Hematopoietic multipotent progenitor cell treated with erythropoietin and hydrocortisone succinate and interleukin-3 and kit ligand, for 6 days (in vitro differentiated cells): ENCODE measurements at regions not wholly inside any gene's neighbourhood (a gene's known extent, or its start where the extent isn't known, plus 50 kb on each side); places are given as distances from the start of the nearest gene placed in this dataset.
A peak's percentile ranks its signal among the peaks of the same experiment; 100 is the strongest.
"Not testable (repeated sequence)": the region's sequence is repeated elsewhere in the genome, so short reads cannot be mapped to it uniquely, and the experiment has no call there.

ENCODE experiments used
- DNase-seq: peaks from one replicate; pipeline ENCODE4 v3.0.0-alpha.2; 2015

- DNase-seq: peak; percentile 15
Observed at GRCh38 chr4:138790706-138791340, 224.8 kb upstream of the NOCT start.

- no peak for DNase-seq
Observed at GRCh38 chr4:138789796-138790195, 225.8 kb upstream of the NOCT start.

- no peak for DNase-seq
Observed at GRCh38 chr4:138788857-138789256, 226.7 kb upstream of the NOCT start.

- no peak for DNase-seq
Observed at GRCh38 chr4:138788267-138788790, 227.3 kb upstream of the NOCT start.

GRCh38 chr4:138779761-138780160, 235.8 kb upstream of the NOCT start:
- not testable (repeated sequence) for DNase-seq

GRCh38 chr4:138775890-138776289, 239.7 kb upstream of the NOCT start:
- peak; percentile 21 for DNase-seq

- no peak for DNase-seq
Observed at GRCh38 chr4:138775489-138775888, 240.1 kb upstream of the NOCT start.

- no peak for DNase-seq
Observed at GRCh38 chr4:138774940-138775339, 240.6 kb upstream of the NOCT start.

GRCh38 chr4:138774125-138774524, 241.5 kb upstream of the NOCT start:
- not testable (repeated sequence) for DNase-seq

GRCh38 chr4:138773321-138773720, 242.3 kb upstream of the NOCT start:
- peak; percentile 7 for DNase-seq

GRCh38 chr4:138772366-138772765, 243.2 kb upstream of the NOCT start:
- peak; percentile 25 for DNase-seq

- DNase-seq: no peak
Observed at GRCh38 chr4:138770818-138771217, 244.8 kb upstream of the NOCT start.

GRCh38 chr4:138766332-138766731, 249.2 kb upstream of the NOCT start:
- DNase-seq: no peak

- DNase-seq: no peak
Observed at GRCh38 chr4:138765442-138765841, 250.1 kb upstream of the NOCT start.

GRCh38 chr4:138761638-138762220, 253.9 kb upstream of the NOCT start:
- DNase-seq: peak; percentile 3

GRCh38 chr4:138759554-138759902, 256.1 kb upstream of the NOCT start:
- no peak for DNase-seq

GRCh38 chr4:138758876-138759553, 256.6 kb upstream of the NOCT start:
- no peak for DNase-seq

- no peak for DNase-seq
Observed at GRCh38 chr4:138758196-138758595, 257.4 kb upstream of the NOCT start.

GRCh38 chr4:138757432-138757831, 258.1 kb upstream of the NOCT start:
- no peak for DNase-seq

GRCh38 chr4:138756519-138756918, 259.1 kb upstream of the NOCT start:
- DNase-seq: no peak

GRCh38 chr4:138751309-138751708, 264.3 kb upstream of the NOCT start:
- DNase-seq: no peak

- no peak for DNase-seq
Observed at GRCh38 chr4:138749303-138749702, 266.3 kb upstream of the NOCT start.

- DNase-seq: no peak
Observed at GRCh38 chr4:138741766-138742377, 273.7 kb upstream of the NOCT start.
